H9 (cell line): ENCODE measurements at regions not wholly inside any gene's neighbourhood (a gene's known extent, or its start where the extent isn't known, plus 50 kb on each side); places are given as distances from the start of the nearest gene placed in this dataset.

ENCODE experiments used
- DNase-seq: peaks from one replicate; pipeline ENCODE4 v3.0.0-alpha.2; 2017
- H2AFZ ChIP-seq: one replicate; pipeline ENCODE4 v1.6.1; 2013; ENCODE audit warnings: mild to moderate bottlenecking, low read length, control low read depth, moderate library complexity
- H2AK5ac ChIP-seq: 2 replicates; pipeline ENCODE4 v1.6.1; 2013; ENCODE audit warnings: low read length, control low read depth, mixed read lengths; ENCODE audit not compliant: insufficient read length
- H2BK120ac ChIP-seq: one replicate; pipeline ENCODE4 v1.6.1; 2013; ENCODE audit warnings: low read depth, mild to moderate bottlenecking, low read length, control low read depth, inconsistent platforms; ENCODE audit not compliant: poor library complexity, severe bottlenecking
- H2BK12ac ChIP-seq: 2 replicates; pipeline ENCODE4 v1.6.1; 2013; ENCODE audit warnings: low read length, control low read depth, mixed read lengths, low read depth; ENCODE audit not compliant: insufficient read length
- H2BK15ac ChIP-seq: 2 replicates; pipeline ENCODE4 v1.6.1; 2013; ENCODE audit warnings: low read depth, low read length, control low read depth
- H2BK20ac ChIP-seq: one replicate; pipeline ENCODE4 v1.6.1; 2013; ENCODE audit warnings: low read depth, mild to moderate bottlenecking, low read length, control low read depth, inconsistent platforms; ENCODE audit not compliant: poor library complexity, severe bottlenecking
- H2BK5ac ChIP-seq: 2 replicates; pipeline ENCODE4 v1.6.1; 2013; ENCODE audit warnings: low read length, control low read depth, mixed read lengths; ENCODE audit not compliant: insufficient read length
- H3K14ac ChIP-seq: 2 replicates; pipeline ENCODE4 v1.6.1; 2013; ENCODE audit warnings: low read length, control low read depth; ENCODE audit not compliant: insufficient read depth
- H3K18ac ChIP-seq: 2 replicates; pipeline ENCODE4 v1.6.1; 2013; ENCODE audit warnings: low read depth, mild to moderate bottlenecking, mixed read lengths, low read length, control low read depth; ENCODE audit not compliant: insufficient read length
- H3K23ac ChIP-seq: 2 replicates; pipeline ENCODE4 v1.6.1; 2013; ENCODE audit warnings: low read length, control low read depth, mixed read lengths, low read depth; ENCODE audit not compliant: insufficient read length
- H3K23me2 ChIP-seq: 2 replicates; pipeline ENCODE4 v1.6.1; 2013; ENCODE audit warnings: low read depth, mild to moderate bottlenecking, mixed read lengths, low read length, control low read depth; ENCODE audit not compliant: insufficient read length, poor library complexity, severe bottlenecking
- H3K27ac ChIP-seq: 2 replicates; pipeline ENCODE4 v1.5.1; 2013; ENCODE audit warnings: low read length, control low read depth, mixed read lengths, low read depth; ENCODE audit not compliant: insufficient read length
- H3K27me3 ChIP-seq: 2 replicates; pipeline ENCODE4 v1.6.1; 2013; ENCODE audit warnings: low read length, control low read depth, inconsistent platforms; ENCODE audit not compliant: insufficient read depth
- H3K4ac ChIP-seq: 2 replicates; pipeline ENCODE4 v1.6.1; 2013; ENCODE audit warnings: low read depth, mild to moderate bottlenecking, control low read depth, inconsistent platforms, low read length, moderate library complexity
- H3K4me1 ChIP-seq: 2 replicates; pipeline ENCODE4 v1.6.1; 2013; ENCODE audit warnings: low read length, control low read depth, inconsistent platforms; ENCODE audit not compliant: insufficient read depth
- H3K4me2 ChIP-seq: 2 replicates; pipeline ENCODE4 v1.6.1; 2013; ENCODE audit warnings: low read length, control low read depth, mixed read lengths; ENCODE audit not compliant: insufficient read length, insufficient read depth
- H3K56ac ChIP-seq: 2 replicates; pipeline ENCODE4 v1.6.1; 2013; ENCODE audit warnings: low read depth, mild to moderate bottlenecking, mixed read lengths, low read length, control low read depth; ENCODE audit not compliant: insufficient read length
- H3K79me1 ChIP-seq: 2 replicates; pipeline ENCODE4 v1.6.1; 2013; ENCODE audit warnings: low read depth, mild to moderate bottlenecking, moderate library complexity, low read length, control low read depth, inconsistent platforms; ENCODE audit not compliant: insufficient read depth, poor library complexity, severe bottlenecking
- H3K79me2 ChIP-seq: 2 replicates; pipeline ENCODE4 v1.6.1; 2013; ENCODE audit warnings: low read length, control low read depth, inconsistent platforms; ENCODE audit not compliant: insufficient read depth
- H3K9ac ChIP-seq: 2 replicates; pipeline ENCODE4 v1.6.1; 2013; ENCODE audit warnings: low read length, control low read depth, mixed read lengths; ENCODE audit not compliant: insufficient read length; ENCODE audit errors: extremely low read depth
- H3K9me3 ChIP-seq: one replicate; pipeline ENCODE4 v1.6.1; 2013; ENCODE audit warnings: low read depth, low read length, inconsistent platforms; ENCODE audit not compliant: control insufficient read depth
- H3T11ph ChIP-seq: one replicate; pipeline ENCODE4 v1.6.1; 2013; ENCODE audit warnings: mild to moderate bottlenecking, low read length, control low read depth, inconsistent platforms
- H4K20me1 ChIP-seq: one replicate; pipeline ENCODE4 v1.6.1; 2013; ENCODE audit not compliant: control insufficient read depth, insufficient read length, insufficient read depth
- H4K5ac ChIP-seq: 2 replicates; pipeline ENCODE4 v1.6.1; 2013; ENCODE audit warnings: low read depth, mild to moderate bottlenecking, mixed read lengths, low read length, control low read depth; ENCODE audit not compliant: insufficient read length
- H4K8ac ChIP-seq: replicated peaks from 2 replicates; pipeline ENCODE4 v1.6.1; 2013; ENCODE audit warnings: low read length, control low read depth, mixed read lengths, low read depth; ENCODE audit not compliant: insufficient read length
- H4K91ac ChIP-seq: 2 replicates; pipeline ENCODE4 v1.6.1; 2013; ENCODE audit warnings: low read depth, mild to moderate bottlenecking, moderate library complexity, mixed read lengths, low read length, control low read depth; ENCODE audit not compliant: insufficient read length
- H3K27ac Mint-ChIP-seq, 3 experiments: 2 replicates in 2 of 3; 3 replicates in 1 of 3; pipeline ENCODE4 v1.8.0; 2020 to 2021; ENCODE audit warnings: mixed read lengths in 3 of 3, mild to moderate bottlenecking in 1 of 3, moderate library complexity in 1 of 3
- H3K27me3 Mint-ChIP-seq: 2 replicates; pipeline ENCODE4 v1.8.0; 2021; ENCODE audit warnings: low read depth, mild to moderate bottlenecking, moderate library complexity, mixed read lengths
- H3K36me3 Mint-ChIP-seq, 3 experiments: 2 replicates in 2 of 3; 3 replicates in 1 of 3; pipeline ENCODE4 v1.8.0; 2020 to 2021; ENCODE audit warnings: low read depth in 3 of 3, mixed read lengths in 3 of 3; ENCODE audit not compliant: insufficient read depth in 1 of 3
- H3K4me1 Mint-ChIP-seq, 2 experiments: 2 replicates each; pipeline ENCODE4 v1.8.0; 2020; ENCODE audit warnings: mixed read lengths in 2 of 2
- H3K4me3 Mint-ChIP-seq, 2 experiments: 2 replicates in 1 of 2; 3 replicates in 1 of 2; pipeline ENCODE4 v1.8.0; 2020 to 2021; ENCODE audit warnings: mild to moderate bottlenecking in 2 of 2, mixed read lengths in 2 of 2, moderate library complexity in 1 of 2
- H3K9me3 Mint-ChIP-seq, 2 experiments: 2 replicates in 1 of 2; 3 replicates in 1 of 2; pipeline ENCODE4 v1.8.0; 2020; ENCODE audit warnings: mild to moderate bottlenecking in 2 of 2, mixed read lengths in 2 of 2, moderate library complexity in 1 of 2
- WGBS: extraction: QIAGEN DNeasy Blood & Tissue Kit; methylation state at CpG from one replicate; pipeline ENCODE4 v1.1.7; 2013; ENCODE audit warnings: missing lambda C conversion rate, low lambda C conversion rate, mixed read lengths; ENCODE audit not compliant: insufficient read length; ENCODE audit errors: extremely low coverage; 5-methylcytosine and 5-hydroxymethylcytosine counted together
- TF ChIP-seq, protein P1 (sequence below): fragments of 200-600 bp; sonication (generic); conservative IDR thresholded peaks from 3 replicates; pipeline ENCODE4 v1.8.0; 2021; ENCODE audit warnings: antibody characterized with exemption, mild to moderate bottlenecking

DNA sequence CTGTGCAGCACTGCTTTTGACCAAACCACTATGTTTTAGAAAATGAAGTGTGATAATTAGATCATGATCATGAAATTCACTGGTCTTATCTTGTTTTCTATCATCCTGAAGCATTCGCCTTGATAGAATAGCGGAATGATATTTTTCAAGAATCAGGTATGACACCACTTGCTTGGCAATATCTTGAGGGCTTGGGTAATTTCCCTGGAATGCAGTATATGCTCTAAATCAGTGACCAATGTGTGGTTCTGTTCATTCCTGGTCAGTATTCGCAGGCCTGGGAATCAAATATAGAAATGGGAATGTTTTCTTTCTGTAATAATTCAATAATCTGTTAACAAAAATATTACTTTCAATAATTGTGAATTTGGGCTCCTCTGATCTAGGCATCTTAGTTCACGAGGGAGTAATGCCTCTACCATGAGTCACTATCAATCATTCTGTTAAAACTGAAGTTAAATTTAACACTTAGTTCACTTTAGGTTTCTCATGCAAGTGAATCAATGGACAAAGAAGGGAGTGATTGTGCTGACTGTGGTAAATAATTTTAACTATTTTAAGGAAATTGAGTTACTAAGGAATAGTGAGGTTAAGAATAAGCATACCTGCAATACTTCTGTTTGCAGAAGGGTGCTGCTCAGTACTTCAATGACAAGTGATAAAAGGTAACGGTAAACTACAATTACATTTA lies 137.9 kb downstream of the PCDH20 start:
- H3K4me1 ChIP-seq: no peaks in the 10 kb centered on the region
- no peak overlapping the region for H3T11ph ChIP-seq
- no peak for DNase-seq
- no peak overlapping the region for H4K8ac ChIP-seq
- H3K23ac ChIP-seq: no peak overlapping the region
- H3K27me3 Mint-ChIP-seq: no peaks in the 10 kb centered on the region
- no peak overlapping the region for H3K18ac ChIP-seq
- no peak overlapping the region for H4K91ac ChIP-seq
- no peak overlapping the region for H3K4me2 ChIP-seq
- H3K27ac Mint-ChIP-seq: no peak overlapping the region
- no peak overlapping the region for H2BK5ac ChIP-seq
- no peak overlapping the region for H3K27ac ChIP-seq
- no peaks in the 10 kb centered on the region for H4K20me1 ChIP-seq
- no peak overlapping the region for H2BK12ac ChIP-seq
- H2BK15ac ChIP-seq: no peak overlapping the region
- H3K27me3 ChIP-seq: no peaks in the 10 kb centered on the region
- H3K23me2 ChIP-seq: no peaks in the 10 kb centered on the region
- H3K56ac ChIP-seq: no peak overlapping the region
- no peak overlapping the region for H2BK20ac ChIP-seq
- H2AFZ ChIP-seq: no peak overlapping the region
- H3K79me1 ChIP-seq: no peaks in the 10 kb centered on the region
- no peaks in the 10 kb centered on the region for H3K79me2 ChIP-seq
- H3K4me1 Mint-ChIP-seq: no peaks in the 10 kb centered on the region
- no peak overlapping the region for H3K14ac ChIP-seq
- no peak overlapping the region for H2AK5ac ChIP-seq
- H3K9me3 ChIP-seq: no peaks in the 10 kb centered on the region
- peaks cover 0 to 4% (median 3%) of the 10 kb centered on the region in 3 experiments; a peak in 2 of 7 replicates for H3K36me3 Mint-ChIP-seq
- H3K9ac ChIP-seq: no peak overlapping the region
- peaks cover 0 to 14% of the 10 kb centered on the region in 2 experiments; a peak in 3 of 5 replicates for H3K9me3 Mint-ChIP-seq
- TF ChIP-seq, protein P1, sequence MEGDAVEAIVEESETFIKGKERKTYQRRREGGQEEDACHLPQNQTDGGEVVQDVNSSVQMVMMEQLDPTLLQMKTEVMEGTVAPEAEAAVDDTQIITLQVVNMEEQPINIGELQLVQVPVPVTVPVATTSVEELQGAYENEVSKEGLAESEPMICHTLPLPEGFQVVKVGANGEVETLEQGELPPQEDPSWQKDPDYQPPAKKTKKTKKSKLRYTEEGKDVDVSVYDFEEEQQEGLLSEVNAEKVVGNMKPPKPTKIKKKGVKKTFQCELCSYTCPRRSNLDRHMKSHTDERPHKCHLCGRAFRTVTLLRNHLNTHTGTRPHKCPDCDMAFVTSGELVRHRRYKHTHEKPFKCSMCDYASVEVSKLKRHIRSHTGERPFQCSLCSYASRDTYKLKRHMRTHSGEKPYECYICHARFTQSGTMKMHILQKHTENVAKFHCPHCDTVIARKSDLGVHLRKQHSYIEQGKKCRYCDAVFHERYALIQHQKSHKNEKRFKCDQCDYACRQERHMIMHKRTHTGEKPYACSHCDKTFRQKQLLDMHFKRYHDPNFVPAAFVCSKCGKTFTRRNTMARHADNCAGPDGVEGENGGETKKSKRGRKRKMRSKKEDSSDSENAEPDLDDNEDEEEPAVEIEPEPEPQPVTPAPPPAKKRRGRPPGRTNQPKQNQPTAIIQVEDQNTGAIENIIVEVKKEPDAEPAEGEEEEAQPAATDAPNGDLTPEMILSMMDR: no peak
- H2BK120ac ChIP-seq: no peak overlapping the region
- no peak overlapping the region for H3K4me3 Mint-ChIP-seq
- no peak overlapping the region for H4K5ac ChIP-seq
- WGBS: no CpG with 5 or more reads among the region's 5 CpGs
- no peak overlapping the region for H3K4ac ChIP-seq
